SK-N-SH treated with all-trans-retinoic acid at 6 μM for 48 hours (cell line): ENCODE measurements at regions not wholly inside any gene's neighbourhood (a gene's known extent, or its start where the extent isn't known, plus 50 kb on each side); places are given as distances from the start of the nearest gene placed in this dataset.

ENCODE experiments used
- ATAC-seq: fragments of 200-7000 bp; cut with Tn5 transposase; 3 replicates; pipeline ENCODE4 v1.9.1; 2020; ENCODE audit warnings: mild to moderate bottlenecking, moderate library complexity
- ARNTL ChIP-seq: fragments of 450-650 bp; formaldehyde crosslinking; IDR thresholded peaks from 2 replicates; pipeline ENCODE4 v1.5.0; 2020; ENCODE audit warnings: low read depth, mild to moderate bottlenecking, moderate library complexity, borderline replicate concordance
- BACH2 ChIP-seq: fragments of 250-450 bp; sonication (Bioruptor Pico); IDR thresholded peaks from 2 replicates; pipeline ENCODE4 v1.9.0; 2021; ENCODE audit warnings: mild to moderate bottlenecking, borderline replicate concordance
- CSDC2 ChIP-seq: fragments of 250-450 bp; sonication (Bioruptor Pico); IDR thresholded peaks from 2 replicates; pipeline ENCODE4 v1.5.0; 2020; ENCODE audit warnings: mild to moderate bottlenecking, moderate library complexity
- ESRRG ChIP-seq: fragments of 250-450 bp; sonication (Bioruptor Pico); IDR thresholded peaks from 2 replicates; pipeline ENCODE4 v1.6.1; 2021; ENCODE audit warnings: mild to moderate bottlenecking
- GLIS3 ChIP-seq: fragments of 250-450 bp; sonication (Bioruptor Pico); IDR thresholded peaks from 2 replicates; pipeline ENCODE4 v1.5.0; 2020; ENCODE audit warnings: mild to moderate bottlenecking, moderate library complexity
- ISL1 ChIP-seq: fragments of 250-450 bp; sonication (Bioruptor Pico); IDR thresholded peaks from 2 replicates; pipeline ENCODE4 v2.1.2; 2022; ENCODE audit warnings: mild to moderate bottlenecking, moderate library complexity
- OSR1 ChIP-seq: fragments of 250-450 bp; sonication (Bioruptor Pico); IDR thresholded peaks from 2 replicates; pipeline ENCODE4 v1.8.0; 2022; ENCODE audit warnings: moderate library complexity, mild to moderate bottlenecking, inconsistent platforms
- RARB ChIP-seq: fragments of 250-450 bp; sonication (Bioruptor Pico); IDR thresholded peaks from 2 replicates; pipeline ENCODE4 v1.8.0; 2021; ENCODE audit warnings: mild to moderate bottlenecking, moderate library complexity
- TCF4 ChIP-seq: fragments of 250-450 bp; sonication (Bioruptor Pico); IDR thresholded peaks from 2 replicates; pipeline ENCODE4 v1.8.0; 2021; ENCODE audit warnings: mild to moderate bottlenecking, moderate library complexity, borderline replicate concordance
- TOX ChIP-seq: fragments of 250-450 bp; sonication (Bioruptor Pico); IDR thresholded peaks from 2 replicates; pipeline ENCODE4 v1.8.0; 2021; ENCODE audit warnings: mild to moderate bottlenecking, moderate library complexity, borderline replicate concordance
- ZC3H10 ChIP-seq: fragments of 250-450 bp; sonication (Bioruptor Pico); IDR thresholded peaks from 2 replicates; pipeline ENCODE4 v1.5.1; 2021; ENCODE audit warnings: mild to moderate bottlenecking, moderate library complexity
- ZFP30 ChIP-seq: fragments of 450-650 bp; formaldehyde crosslinking; IDR thresholded peaks from 2 replicates; pipeline ENCODE4 v1.5.0; 2022; ENCODE audit warnings: mild to moderate bottlenecking, moderate library complexity
- ZNF565 ChIP-seq: fragments of 450-650 bp; formaldehyde crosslinking; conservative IDR thresholded peaks from 2 replicates; pipeline ENCODE4 v1.5.0; 2020; ENCODE audit warnings: low read depth, mild to moderate bottlenecking, moderate library complexity
- ZNF70 ChIP-seq: fragments of 450-650 bp; formaldehyde crosslinking; IDR thresholded peaks from 2 replicates; pipeline ENCODE4 v1.5.0; 2020; ENCODE audit warnings: mild to moderate bottlenecking, moderate library complexity
- ZNF8 ChIP-seq: fragments of 450-650 bp; formaldehyde crosslinking; IDR thresholded peaks from 2 replicates; pipeline ENCODE4 v1.5.0; 2020; ENCODE audit warnings: mild to moderate bottlenecking, moderate library complexity
- TF ChIP-seq, protein P1 (sequence below): fragments of 250-450 bp; sonication (Bioruptor Pico); IDR thresholded peaks from 2 replicates; pipeline ENCODE4 v1.5.1; 2021; ENCODE audit warnings: mild to moderate bottlenecking, moderate library complexity
- TF ChIP-seq, protein P2 (sequence below): fragments of 250-450 bp; sonication (Bioruptor Pico); IDR thresholded peaks from 2 replicates; pipeline ENCODE4 v1.5.0; 2020; ENCODE audit warnings: mild to moderate bottlenecking, moderate library complexity
- TF ChIP-seq, protein P3 (sequence below): fragments of 250-450 bp; sonication (Bioruptor Pico); IDR thresholded peaks from 2 replicates; pipeline ENCODE4 v1.5.1; 2020; ENCODE audit warnings: low read depth, mild to moderate bottlenecking, moderate library complexity
- TF ChIP-seq, protein P4 (sequence below): fragments of 250-450 bp; sonication (Bioruptor Pico); IDR thresholded peaks from 2 replicates; pipeline ENCODE4 v1.8.0; 2020; ENCODE audit warnings: mild to moderate bottlenecking, moderate library complexity, borderline replicate concordance
- TF ChIP-seq, protein P5 (sequence below): fragments of 250-450 bp; sonication (Bioruptor Pico); IDR thresholded peaks from 2 replicates; pipeline ENCODE4 v1.8.0; 2021; ENCODE audit warnings: low read depth, mild to moderate bottlenecking, moderate library complexity, borderline replicate concordance

DNA sequence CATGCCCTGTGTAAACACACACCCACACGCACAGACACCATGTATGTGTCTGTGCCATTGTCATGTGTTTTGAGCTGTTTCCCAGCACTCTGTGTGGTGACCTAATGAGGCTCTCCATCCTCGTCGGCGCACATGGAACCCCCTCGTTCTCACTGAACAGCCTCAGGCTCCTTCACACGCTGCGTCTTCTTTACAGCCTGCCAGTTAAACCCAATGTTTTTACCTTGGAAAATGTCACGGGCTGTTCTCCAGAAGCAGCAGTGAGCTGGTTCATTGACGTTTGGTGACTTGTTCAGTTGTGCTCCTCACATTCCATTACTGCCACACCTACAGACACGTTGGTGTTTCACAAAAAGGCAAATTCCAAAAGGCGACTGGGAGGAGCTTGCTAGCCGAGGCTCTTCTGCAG lies 201.0 kb upstream of the FOXQ1 start:
- TF ChIP-seq ARNTL = no peak
- TF ChIP-seq ZC3H10 = no peak
- TF ChIP-seq ESRRG (CRISPR knock-in tag) = no peak
- no peak for TF ChIP-seq ISL1 (CRISPR knock-in tag)
- TF ChIP-seq CSDC2 (CRISPR knock-in tag) = no peak
- no peak for TF ChIP-seq ZNF70 (CRISPR knock-in tag)
- TF ChIP-seq, protein P1, sequence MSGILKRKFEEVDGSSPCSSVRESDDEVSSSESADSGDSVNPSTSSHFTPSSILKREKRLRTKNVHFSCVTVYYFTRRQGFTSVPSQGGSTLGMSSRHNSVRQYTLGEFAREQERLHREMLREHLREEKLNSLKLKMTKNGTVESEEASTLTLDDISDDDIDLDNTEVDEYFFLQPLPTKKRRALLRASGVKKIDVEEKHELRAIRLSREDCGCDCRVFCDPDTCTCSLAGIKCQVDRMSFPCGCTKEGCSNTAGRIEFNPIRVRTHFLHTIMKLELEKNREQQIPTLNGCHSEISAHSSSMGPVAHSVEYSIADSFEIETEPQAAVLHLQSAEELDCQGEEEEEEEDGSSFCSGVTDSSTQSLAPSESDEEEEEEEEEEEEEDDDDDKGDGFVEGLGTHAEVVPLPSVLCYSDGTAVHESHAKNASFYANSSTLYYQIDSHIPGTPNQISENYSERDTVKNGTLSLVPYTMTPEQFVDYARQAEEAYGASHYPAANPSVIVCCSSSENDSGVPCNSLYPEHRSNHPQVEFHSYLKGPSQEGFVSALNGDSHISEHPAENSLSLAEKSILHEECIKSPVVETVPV (CRISPR knock-in tag) = no peak
- no peak for TF ChIP-seq ZNF565 (CRISPR knock-in tag)
- TF ChIP-seq, protein P2, sequence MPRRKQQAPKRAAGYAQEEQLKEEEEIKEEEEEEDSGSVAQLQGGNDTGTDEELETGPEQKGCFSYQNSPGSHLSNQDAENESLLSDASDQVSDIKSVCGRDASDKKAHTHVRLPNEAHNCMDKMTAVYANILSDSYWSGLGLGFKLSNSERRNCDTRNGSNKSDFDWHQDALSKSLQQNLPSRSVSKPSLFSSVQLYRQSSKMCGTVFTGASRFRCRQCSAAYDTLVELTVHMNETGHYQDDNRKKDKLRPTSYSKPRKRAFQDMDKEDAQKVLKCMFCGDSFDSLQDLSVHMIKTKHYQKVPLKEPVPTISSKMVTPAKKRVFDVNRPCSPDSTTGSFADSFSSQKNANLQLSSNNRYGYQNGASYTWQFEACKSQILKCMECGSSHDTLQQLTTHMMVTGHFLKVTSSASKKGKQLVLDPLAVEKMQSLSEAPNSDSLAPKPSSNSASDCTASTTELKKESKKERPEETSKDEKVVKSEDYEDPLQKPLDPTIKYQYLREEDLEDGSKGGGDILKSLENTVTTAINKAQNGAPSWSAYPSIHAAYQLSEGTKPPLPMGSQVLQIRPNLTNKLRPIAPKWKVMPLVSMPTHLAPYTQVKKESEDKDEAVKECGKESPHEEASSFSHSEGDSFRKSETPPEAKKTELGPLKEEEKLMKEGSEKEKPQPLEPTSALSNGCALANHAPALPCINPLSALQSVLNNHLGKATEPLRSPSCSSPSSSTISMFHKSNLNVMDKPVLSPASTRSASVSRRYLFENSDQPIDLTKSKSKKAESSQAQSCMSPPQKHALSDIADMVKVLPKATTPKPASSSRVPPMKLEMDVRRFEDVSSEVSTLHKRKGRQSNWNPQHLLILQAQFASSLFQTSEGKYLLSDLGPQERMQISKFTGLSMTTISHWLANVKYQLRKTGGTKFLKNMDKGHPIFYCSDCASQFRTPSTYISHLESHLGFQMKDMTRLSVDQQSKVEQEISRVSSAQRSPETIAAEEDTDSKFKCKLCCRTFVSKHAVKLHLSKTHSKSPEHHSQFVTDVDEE (CRISPR knock-in tag) = no peak
- no peak for TF ChIP-seq ZFP30
- TF ChIP-seq RARB = no peak
- TF ChIP-seq, protein P3, sequence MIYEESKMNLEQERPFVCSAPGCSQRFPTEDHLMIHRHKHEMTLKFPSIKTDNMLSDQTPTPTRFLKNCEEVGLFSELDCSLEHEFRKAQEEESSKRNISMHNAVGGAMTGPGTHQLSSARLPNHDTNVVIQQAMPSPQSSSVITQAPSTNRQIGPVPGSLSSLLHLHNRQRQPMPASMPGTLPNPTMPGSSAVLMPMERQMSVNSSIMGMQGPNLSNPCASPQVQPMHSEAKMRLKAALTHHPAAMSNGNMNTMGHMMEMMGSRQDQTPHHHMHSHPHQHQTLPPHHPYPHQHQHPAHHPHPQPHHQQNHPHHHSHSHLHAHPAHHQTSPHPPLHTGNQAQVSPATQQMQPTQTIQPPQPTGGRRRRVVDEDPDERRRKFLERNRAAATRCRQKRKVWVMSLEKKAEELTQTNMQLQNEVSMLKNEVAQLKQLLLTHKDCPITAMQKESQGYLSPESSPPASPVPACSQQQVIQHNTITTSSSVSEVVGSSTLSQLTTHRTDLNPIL (CRISPR knock-in tag) = no peak
- TF ChIP-seq TCF4 = no peak
- no peak for TF ChIP-seq ZNF8 (CRISPR knock-in tag)
- no peak for ATAC-seq

DNA sequence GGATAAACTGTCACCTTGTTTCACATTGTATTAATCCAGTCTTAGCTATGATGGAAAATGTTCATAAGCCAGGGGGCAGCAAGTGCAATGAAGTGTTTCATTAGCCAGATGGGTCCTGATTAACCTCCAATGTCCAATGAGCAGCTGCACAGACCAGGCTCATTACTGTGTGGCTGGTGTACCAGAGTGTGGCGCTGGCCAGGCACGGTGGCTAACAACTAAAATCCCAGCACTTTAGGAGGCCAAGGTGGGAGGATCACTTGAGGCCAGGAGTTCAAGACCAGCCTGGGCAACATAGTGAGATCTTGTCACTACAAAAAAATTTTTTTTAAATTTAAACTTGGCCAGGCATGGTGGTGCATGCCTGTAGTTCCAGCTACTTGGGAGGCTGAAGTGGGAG lies 201.7 kb upstream of the FOXQ1 start:
- ATAC-seq = no peak
- no peak for TF ChIP-seq ZFP30
- no peak for TF ChIP-seq ISL1 (CRISPR knock-in tag)
- TF ChIP-seq OSR1 = no peak
- TF ChIP-seq, protein P2 (CRISPR knock-in tag) = no peak
- TF ChIP-seq ZC3H10 = no peak
- TF ChIP-seq, protein P1 (CRISPR knock-in tag) = no peak
- TF ChIP-seq RARB = no peak
- no peak for TF ChIP-seq CSDC2 (CRISPR knock-in tag)
- no peak for TF ChIP-seq GLIS3
- TF ChIP-seq ESRRG (CRISPR knock-in tag) = no peak
- TF ChIP-seq, protein P4, sequence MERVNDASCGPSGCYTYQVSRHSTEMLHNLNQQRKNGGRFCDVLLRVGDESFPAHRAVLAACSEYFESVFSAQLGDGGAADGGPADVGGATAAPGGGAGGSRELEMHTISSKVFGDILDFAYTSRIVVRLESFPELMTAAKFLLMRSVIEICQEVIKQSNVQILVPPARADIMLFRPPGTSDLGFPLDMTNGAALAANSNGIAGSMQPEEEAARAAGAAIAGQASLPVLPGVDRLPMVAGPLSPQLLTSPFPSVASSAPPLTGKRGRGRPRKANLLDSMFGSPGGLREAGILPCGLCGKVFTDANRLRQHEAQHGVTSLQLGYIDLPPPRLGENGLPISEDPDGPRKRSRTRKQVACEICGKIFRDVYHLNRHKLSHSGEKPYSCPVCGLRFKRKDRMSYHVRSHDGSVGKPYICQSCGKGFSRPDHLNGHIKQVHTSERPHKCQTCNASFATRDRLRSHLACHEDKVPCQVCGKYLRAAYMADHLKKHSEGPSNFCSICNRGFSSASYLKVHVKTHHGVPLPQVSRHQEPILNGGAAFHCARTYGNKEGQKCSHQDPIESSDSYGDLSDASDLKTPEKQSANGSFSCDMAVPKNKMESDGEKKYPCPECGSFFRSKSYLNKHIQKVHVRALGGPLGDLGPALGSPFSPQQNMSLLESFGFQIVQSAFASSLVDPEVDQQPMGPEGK = no peak
- TF ChIP-seq, protein P5, sequence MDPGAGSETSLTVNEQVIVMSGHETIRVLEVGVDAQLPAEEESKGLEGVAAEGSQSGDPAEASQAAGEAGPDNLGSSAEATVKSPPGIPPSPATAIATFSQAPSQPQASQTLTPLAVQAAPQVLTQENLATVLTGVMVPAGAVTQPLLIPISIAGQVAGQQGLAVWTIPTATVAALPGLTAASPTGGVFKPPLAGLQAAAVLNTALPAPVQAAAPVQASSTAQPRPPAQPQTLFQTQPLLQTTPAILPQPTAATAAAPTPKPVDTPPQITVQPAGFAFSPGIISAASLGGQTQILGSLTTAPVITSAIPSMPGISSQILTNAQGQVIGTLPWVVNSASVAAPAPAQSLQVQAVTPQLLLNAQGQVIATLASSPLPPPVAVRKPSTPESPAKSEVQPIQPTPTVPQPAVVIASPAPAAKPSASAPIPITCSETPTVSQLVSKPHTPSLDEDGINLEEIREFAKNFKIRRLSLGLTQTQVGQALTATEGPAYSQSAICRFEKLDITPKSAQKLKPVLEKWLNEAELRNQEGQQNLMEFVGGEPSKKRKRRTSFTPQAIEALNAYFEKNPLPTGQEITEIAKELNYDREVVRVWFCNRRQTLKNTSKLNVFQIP (CRISPR knock-in tag) = no peak
- no peak for TF ChIP-seq ZNF8 (CRISPR knock-in tag)
- no peak for TF ChIP-seq ZNF70 (CRISPR knock-in tag)
- no peak for TF ChIP-seq TOX (CRISPR knock-in tag)
- no peak for TF ChIP-seq BACH2 (CRISPR knock-in tag)
- TF ChIP-seq, all 23 proteins: peak for 0
